K562 (cell line): ENCODE measurements at regions not wholly inside any gene's neighbourhood (a gene's known extent, or its start where the extent isn't known, plus 50 kb on each side); places are given as distances from the start of the nearest gene placed in this dataset.

Experiments
- ARNT ChIP-seq, 2 experiments: fragments of 450-650 bp; IDR thresholded peaks; 2 replicates each; pipeline ENCODE4 v1.6.1; 2016; ENCODE audit warnings: mild to moderate bottlenecking in 1 of 2
- CEBPG ChIP-seq, 3 experiments: fragments of 200-800 bp in 1 of 3; sonication (Bioruptor generic) in 1 of 3; sonication (generic) in 1 of 3; formaldehyde crosslinking in 1 of 3; IDR thresholded peaks in 2 of 3; conservative IDR thresholded peaks in 1 of 3; 2 replicates each; pipeline versions ENCODE4 v1.6.1 to v1.8.0; 2016 to 2022; ENCODE audit warnings: missing compliant biosample characterization in 2 of 3, missing genetic modification characterization in 2 of 3, mild to moderate bottlenecking in 1 of 3, missing genetic modification reagents in 1 of 3
- MAFF ChIP-seq: IDR thresholded peaks from 2 replicates; pipeline ENCODE4 v1.6.1; 2012; ENCODE audit warnings: low read length, improper control_type of control experiment
- NFRKB ChIP-seq: fragments of 450-650 bp; IDR thresholded peaks from 2 replicates; pipeline ENCODE4 v1.6.1; 2016; ENCODE audit warnings: low read depth
- RBBP5 ChIP-seq: fragments of 200-600 bp; sonication (generic); IDR thresholded peaks from 2 replicates; pipeline ENCODE4 v1.6.1; 2012; ENCODE audit warnings: borderline replicate concordance, mild to moderate bottlenecking, low read length, control low read depth, inconsistent platforms; ENCODE audit not compliant: insufficient read depth, poor library complexity, severe bottlenecking
- SMAD2 ChIP-seq: fragments of 150-350 bp; IDR thresholded peaks from 2 replicates; pipeline ENCODE4 v1.6.1; 2014; ENCODE audit warnings: low read depth, mild to moderate bottlenecking, low read length
- TCFL5 ChIP-seq: fragments of 250-450 bp; sonication (Bioruptor Pico); conservative IDR thresholded peaks from 2 replicates; pipeline ENCODE4 v1.6.1; 2021; ENCODE audit warnings: mild to moderate bottlenecking, moderate library complexity, matching md5 sums
- TRIM25 ChIP-seq: fragments of 450-650 bp; IDR thresholded peaks from 2 replicates; pipeline ENCODE4 v1.7.0; 2016; ENCODE audit warnings: borderline replicate concordance
- ZBTB26 ChIP-seq: fragments of 450-650 bp; formaldehyde crosslinking; IDR thresholded peaks from 2 replicates; pipeline ENCODE4 v1.4.0; 2022; ENCODE audit warnings: missing genetic modification characterization
- ZNF23 ChIP-seq: fragments of 250-450 bp; sonication (Bioruptor Pico); IDR thresholded peaks from 2 replicates; pipeline ENCODE4 v1.4.0; 2020; ENCODE audit warnings: mild to moderate bottlenecking
- ZNF384 ChIP-seq: IDR thresholded peaks from 2 replicates; pipeline ENCODE4 v1.6.1; 2012; ENCODE audit warnings: low read depth, low read length, improper control_type of control experiment
- TF ChIP-seq, protein P1 (sequence below), 3 experiments: fragments of 200-800 bp in 1 of 3; sonication (Bioruptor generic) in 1 of 3; sonication (generic) in 1 of 3; formaldehyde crosslinking in 1 of 3; IDR thresholded peaks; 2 replicates each; pipeline versions ENCODE4 v1.6.1 to v1.8.0; 2016 to 2022; ENCODE audit warnings: mild to moderate bottlenecking in 2 of 3, missing compliant biosample characterization in 2 of 3, missing genetic modification characterization in 2 of 3, missing genetic modification reagents in 1 of 3
- TF ChIP-seq, protein P2 (sequence below): fragments of 250-450 bp; sonication (Bioruptor Pico); IDR thresholded peaks from 2 replicates; pipeline ENCODE4 v1.8.0; 2022; ENCODE audit warnings: moderate library complexity, mild to moderate bottlenecking, inconsistent platforms
- TF ChIP-seq, protein P3 (sequence below): fragments of 450-650 bp; IDR thresholded peaks from 2 replicates; pipeline ENCODE4 v1.6.1; 2014; ENCODE audit warnings: low read depth, mild to moderate bottlenecking, moderate library complexity, borderline replicate concordance

GRCh38 chr7:106365252-106366005 is 80.6 kb upstream of the NAMPT start (continued):
- TF ChIP-seq CEBPG (CRISPR knock-in tag; IDR thresholded peaks at IDR 0.05) = peak; percentile 77
- peak; percentile 96 to 97 for TF ChIP-seq CEBPG (tag; conservative IDR thresholded peaks at IDR 0.05 in 1 of 2, IDR thresholded peaks at IDR 0.05 in 1 of 2)
- no peak for TF ChIP-seq TCFL5 (CRISPR knock-in tag)
- TF ChIP-seq, protein P1, sequence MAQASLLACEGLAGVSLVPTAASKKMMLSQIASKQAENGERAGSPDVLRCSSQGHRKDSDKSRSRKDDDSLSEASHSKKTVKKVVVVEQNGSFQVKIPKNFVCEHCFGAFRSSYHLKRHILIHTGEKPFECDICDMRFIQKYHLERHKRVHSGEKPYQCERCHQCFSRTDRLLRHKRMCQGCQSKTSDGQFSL (CRISPR knock-in tag; IDR thresholded peaks at IDR 0.05) = no peak
- TF ChIP-seq, protein P1 (tag; IDR thresholded peaks at IDR 0.05) = peak in 1 of 2 experiments; percentile 77; a peak in 2 of 4 replicates
- TF ChIP-seq, protein P2, sequence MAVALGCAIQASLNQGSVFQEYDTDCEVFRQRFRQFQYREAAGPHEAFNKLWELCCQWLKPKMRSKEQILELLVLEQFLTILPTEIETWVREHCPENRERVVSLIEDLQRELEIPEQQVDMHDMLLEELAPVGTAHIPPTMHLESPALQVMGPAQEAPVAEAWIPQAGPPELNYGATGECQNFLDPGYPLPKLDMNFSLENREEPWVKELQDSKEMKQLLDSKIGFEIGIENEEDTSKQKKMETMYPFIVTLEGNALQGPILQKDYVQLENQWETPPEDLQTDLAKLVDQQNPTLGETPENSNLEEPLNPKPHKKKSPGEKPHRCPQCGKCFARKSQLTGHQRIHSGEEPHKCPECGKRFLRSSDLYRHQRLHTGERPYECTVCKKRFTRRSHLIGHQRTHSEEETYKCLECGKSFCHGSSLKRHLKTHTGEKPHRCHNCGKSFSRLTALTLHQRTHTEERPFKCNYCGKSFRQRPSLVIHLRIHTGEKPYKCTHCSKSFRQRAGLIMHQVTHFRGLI (CRISPR knock-in tag) = peak; percentile 68; the same call in 1 of the 2 replicates
- TF ChIP-seq, protein P3, sequence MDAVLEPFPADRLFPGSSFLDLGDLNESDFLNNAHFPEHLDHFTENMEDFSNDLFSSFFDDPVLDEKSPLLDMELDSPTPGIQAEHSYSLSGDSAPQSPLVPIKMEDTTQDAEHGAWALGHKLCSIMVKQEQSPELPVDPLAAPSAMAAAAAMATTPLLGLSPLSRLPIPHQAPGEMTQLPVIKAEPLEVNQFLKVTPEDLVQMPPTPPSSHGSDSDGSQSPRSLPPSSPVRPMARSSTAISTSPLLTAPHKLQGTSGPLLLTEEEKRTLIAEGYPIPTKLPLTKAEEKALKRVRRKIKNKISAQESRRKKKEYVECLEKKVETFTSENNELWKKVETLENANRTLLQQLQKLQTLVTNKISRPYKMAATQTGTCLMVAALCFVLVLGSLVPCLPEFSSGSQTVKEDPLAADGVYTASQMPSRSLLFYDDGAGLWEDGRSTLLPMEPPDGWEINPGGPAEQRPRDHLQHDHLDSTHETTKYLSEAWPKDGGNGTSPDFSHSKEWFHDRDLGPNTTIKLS = peak; percentile 99
- TF ChIP-seq ZBTB26 (CRISPR knock-in tag) = no peak
- TF ChIP-seq ZNF23 (CRISPR knock-in tag) = no peak
- TF ChIP-seq ARNT (IDR thresholded peaks at IDR 0.05) = peak in 1 of 2 experiments; percentile 61; a peak in 1 of 4 replicates
- no peak for TF ChIP-seq RBBP5
- TF ChIP-seq MAFF = peak; percentile 85
- TF ChIP-seq ZNF384 = peak; percentile 63
- peak; percentile 77; the same call in 1 of the 2 replicates for TF ChIP-seq NFRKB
- TF ChIP-seq SMAD2 = no peak
- no peak for TF ChIP-seq TRIM25
